ENCODE measurements at regions not wholly inside any gene's neighbourhood (a gene's known extent, or its start where the extent isn't known, plus 50 kb on each side); places are given as distances from the start of the nearest gene placed in this dataset.

DNA sequence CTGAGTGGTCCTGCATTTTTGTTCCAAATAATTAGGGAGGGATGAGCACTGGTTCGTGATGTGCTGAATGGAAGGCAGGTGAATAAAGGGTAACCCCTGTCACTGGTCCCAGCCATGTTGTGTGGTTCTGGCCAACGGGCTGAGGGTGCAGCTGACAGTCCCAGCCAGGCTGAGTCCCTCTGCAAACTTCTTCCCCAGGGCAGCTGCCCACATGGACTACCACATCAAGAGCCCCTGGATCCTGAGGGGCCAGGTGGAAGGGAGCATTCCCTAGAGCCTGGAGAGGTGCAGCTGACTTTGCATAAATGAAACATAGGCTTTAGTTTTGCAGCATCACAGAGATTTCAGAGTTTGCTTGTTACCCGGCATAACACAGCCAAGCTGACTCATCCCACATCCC, 219.8 kb upstream of the MYT1L start:
- DNase-seq: no peak

DNA sequence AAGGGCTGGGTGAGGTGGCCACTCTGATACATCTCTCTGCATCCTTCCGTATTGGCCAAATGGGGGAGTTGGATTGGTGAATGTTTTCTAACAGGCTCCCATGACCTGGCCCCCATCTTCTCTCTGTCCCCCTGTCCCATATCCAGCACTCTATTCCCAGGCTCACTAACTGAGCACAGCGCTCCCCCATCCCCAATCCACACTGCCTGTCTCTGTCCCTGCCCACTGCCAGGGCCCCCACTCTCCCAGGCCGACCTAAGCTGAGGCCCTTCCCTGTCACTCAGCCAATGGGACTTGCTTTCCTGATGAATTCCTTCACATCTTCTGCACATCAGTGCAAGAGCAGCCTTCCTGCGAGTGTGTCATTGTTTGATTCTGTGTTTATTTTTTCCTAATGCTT, 216.8 kb upstream of the MYT1L start:
- no peak for DNase-seq

DNA sequence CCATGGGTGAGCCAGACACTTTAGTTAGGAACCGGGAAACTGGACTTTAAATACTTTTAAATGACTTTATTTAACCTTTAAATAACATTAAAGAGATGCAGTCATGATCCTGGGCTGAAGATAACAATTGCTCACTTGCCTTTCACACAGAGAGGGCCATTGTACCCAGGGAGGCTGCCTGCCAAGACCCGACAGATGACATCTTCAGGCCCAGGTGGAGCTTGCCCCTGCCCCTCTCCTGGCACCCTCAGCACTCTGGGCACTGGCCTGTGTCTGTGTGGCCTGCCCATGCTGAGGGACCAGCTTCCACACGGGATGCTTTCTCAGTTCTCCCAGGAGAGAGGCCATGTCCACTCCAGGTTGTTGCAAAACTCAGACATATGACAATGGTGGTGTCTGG, 216.4 kb upstream of the MYT1L start:
- DNase-seq: no peak

DNA sequence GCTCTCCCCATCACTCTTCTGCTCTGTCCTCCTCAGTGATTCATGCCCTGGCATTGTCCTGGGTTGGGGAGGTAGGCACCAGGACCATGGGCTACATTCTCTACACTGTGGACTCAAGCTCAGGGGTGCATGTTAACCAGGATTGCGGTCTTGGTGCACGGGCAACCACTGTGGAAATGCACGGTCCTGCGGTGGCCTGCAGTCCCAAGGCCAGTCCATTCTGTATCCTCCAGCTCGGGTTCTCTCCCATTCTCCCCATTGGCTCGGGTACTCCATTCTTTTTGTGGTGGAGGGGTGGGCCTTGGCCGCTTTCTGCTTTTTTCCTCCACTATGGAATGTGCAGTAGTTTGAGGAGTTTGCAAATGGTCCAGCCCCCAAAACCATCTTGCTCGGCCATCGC, 215.0 kb upstream of the MYT1L start:
- DNase-seq: no peak

DNA sequence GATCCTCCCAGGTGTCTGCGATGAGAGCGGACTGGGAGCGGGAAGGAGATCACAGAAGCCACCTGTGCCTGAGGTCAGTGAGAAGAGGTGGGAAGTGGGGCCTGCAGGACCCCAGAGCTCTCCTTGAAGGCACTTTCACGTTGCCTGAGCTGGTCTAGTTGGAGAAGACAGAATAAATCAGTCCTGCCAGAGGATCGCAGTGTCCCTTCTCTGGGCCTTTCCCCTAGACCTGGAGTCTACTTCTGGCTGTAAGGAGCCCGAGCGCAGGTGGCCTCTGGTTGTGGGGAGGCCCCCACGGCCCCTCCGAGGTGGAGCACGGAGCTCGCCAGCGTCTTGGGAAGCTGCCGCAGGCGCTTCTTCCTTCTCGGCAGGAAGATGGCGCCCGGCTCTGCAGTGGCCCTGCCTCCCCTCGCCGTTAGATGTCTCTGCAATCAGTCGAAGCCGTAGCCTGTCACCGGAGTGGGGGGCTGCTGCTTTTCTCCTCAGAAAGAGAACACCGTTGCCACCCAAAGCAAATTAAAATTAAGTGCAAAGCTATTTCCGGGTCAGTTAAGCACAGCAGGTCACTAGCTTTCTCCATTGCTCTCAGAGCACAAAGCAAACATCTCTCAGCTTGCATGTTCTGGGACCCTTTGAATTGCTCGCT, 212.0 kb upstream of the MYT1L start:
- no peak for DNase-seq

DNA sequence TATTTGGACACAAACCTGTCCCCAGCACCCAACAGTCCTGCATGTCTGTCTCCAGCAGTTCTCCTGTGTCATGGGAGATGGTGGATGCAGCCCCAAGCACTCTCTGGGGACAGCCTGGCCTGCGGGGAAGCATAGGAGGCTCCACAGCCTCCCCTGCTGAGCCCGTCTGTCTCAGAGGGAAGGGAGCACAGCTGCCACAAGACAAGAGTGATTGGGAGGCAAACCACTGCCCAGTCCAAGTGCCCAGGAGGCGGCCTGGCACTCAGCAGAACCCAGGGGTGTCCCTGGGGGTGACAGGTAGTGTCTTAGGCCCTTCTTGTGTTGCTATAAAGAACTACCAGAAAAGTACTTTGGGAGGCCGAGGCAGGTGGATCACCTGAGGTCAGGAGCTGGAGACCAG, 211.2 kb upstream of the MYT1L start:
- DNase-seq: no peak

DNA sequence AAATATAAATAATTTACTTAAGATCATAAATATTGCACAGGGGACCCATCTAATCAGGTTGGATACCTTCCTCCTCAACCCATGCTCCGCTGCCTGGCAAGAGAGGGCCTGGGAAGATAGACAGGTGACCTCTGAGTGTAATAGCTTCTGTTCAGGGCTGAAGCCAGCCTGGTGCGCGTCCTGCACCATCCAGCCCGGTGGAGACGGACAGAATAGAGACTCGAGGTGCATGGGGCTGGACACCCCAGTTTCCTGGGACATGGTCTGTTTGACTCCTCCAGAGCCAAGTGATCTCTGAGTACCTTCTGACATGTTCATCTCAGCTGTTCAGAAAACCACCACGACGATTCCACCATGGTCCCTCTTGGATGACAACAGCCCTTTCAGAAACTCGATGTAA, 209.3 kb upstream of the MYT1L start:
- DNase-seq: no peak

DNA sequence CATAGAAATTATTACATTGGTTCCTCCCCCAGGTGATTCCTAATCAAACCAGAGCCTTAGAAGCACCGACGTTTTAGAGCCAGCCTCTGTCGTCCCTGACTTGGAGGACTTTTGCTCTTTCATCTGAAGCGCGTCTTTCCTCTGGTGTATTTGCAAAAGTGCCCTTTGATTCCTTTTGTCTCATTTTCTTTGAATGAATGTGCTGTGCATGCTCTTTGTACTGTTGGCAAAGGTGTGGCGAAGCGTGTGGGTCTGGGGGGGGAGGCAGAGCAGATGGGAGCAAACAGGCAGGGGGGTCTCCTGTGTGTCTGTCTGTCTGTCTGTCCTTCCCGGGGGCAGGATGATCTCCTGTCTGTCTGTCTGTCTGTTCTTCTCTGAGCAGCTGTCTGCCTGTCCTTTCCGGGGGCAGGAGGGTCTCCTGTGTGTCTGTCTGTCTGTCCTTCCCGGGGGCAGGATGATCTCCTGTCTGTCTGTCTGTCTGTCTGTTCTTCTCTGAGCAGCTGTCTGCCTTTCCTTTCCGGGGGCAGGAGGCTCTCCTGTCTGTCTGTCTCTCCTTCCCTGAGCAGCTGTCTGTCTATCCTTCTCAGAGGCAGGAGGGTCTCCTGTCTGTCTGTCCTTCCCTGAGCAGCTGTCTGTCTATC, 205.5 kb upstream of the MYT1L start:
- no peak for DNase-seq

DNA sequence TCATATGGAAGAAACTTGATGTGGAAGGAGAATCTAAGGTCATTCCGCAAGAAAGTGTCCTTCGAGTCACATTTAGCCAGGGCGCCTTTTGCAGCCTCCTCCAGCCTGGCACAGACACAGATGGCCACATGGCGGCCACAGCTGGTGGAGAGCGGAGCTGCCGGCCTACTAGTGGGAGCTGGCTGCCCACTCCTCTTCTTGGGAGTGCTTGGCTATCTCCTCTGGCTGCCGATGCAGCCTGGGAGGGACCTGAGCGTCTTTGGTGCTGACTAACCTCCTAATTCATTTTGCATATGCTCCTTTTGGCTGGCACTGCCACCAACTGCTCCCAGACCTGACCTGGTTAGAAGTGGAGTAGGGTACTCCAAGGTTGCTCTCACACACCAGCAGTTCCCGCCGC, 199.3 kb upstream of the MYT1L start:
- DNase-seq: no peak

DNA sequence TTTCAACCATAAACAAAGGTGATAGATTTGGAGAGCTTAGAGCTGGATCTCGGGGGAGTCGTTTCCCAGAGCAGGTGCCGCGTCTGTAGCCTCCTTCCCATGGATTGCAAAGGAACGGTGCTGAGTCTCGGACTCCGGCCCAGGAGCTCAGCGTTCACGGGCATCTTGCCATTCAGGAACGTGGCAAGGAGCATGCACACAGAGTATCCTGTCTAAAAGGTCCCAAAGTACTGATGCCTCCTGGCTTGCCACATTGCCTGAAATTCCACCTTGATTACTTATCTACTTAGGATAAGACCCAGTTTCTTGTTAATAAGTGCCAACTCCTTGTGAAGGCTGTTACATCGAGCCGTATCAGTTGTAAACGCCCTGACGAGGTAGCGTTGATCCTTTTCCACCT, 197.8 kb upstream of the MYT1L start:
- DNase-seq: no peak

DNA sequence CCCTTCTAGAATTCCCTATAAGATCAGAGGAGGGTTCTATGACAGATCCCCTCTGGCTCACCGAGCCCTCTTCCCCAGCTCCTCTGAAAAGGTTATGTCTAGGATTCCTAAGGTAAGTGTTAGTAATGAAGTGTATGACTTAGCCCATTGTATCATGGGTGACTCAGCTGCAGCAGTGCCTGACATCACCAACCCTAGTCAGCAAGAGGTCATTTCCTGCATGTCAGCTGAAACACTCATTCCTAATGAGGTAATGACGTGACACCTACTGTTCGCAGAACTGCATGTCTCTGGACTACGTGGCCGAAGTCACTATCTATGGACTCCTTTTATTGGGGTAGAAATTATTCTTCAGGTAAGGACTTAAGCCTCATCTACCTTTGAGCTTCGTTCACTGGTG, 196.1 kb upstream of the MYT1L start:
- no peak for DNase-seq

DNA sequence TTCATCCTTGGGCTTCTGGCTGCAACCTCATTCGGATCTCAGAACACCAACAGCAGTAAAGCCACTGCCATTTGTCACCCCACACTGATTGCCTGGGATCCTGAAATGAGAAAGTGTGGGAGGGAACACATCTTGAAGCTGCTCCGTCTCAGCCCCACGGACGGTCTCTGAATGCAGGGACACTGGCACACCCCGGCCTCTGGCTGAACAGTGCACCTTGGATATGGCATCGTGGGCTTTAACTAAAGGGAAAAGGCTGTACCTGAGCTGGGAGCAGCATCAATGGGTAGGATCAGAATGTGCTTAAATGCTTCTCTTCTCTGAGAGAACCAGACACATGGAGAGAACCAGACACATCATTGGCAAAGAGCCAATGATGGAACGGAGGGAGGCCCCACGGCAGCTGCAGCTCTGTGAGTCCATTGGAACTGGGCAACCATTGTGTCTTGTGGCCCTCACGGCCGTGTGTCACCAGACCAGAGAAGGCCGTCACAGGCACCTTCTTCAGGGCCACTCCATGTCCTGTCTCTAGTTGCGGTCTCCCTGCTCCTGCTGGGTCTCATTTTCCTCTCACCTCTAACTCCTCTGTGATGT, 193.4 kb upstream of the MYT1L start:
- DNase-seq: no peak

DNA sequence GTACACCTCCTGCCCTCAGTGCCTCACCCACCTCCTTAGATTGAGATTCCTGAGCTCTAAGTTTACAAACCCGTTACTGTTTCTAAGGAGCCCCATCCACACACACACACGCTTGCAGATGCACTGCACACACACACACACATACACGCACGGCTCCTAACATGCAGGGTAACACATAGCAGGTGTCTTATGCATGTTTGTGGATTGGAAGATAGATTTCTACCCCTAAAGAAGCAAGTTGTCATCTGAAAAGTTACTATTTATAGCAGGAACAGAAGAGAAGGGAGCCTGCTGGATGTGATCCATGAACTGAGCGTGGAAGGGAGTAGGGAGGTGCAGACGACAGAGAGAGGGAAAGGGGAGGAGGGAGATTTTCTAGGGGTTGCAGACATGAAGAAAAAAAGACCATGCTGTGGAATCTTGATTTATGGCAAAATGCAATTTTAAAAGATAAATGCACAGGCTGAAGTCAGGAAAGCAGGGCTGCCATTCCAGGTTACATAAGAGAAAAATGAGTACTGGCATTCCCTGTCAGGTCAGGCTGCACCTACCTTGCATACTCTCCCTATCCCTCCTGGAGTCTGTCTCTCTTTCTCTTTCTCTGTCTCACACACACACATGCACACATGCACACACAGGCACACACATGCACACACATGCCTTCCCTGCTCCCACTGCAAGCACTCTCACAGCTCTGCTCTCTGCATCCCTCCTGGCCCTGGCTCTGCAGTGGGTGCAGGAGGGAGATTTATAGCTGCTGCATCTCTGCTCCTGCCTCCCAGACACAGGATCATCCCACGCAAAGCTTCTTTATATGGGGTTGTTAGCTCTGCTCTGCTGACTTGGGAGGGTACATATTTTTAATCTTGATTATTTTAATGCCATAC, 192.6 kb upstream of the MYT1L start:
- no peak for DNase-seq

DNA sequence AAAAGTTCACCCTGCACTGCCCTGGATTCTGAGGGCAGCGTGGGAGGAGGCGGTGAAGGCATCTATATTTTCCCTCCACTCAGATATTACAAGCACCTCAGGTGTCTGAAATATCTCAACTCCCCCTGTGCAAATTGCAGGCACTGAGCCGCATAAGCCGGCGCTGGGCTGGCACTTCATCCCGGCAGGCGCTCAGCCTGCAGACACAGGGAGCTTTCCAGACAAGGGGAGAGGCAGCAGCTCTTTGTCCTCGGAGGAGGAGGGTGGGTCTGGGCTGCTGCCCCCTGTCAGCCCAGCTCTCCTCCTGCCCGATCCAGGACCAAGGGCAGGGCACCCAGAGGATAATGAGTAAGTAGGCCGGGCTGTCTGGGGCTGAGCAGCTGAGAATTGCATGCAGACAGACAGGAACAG, 189.3 kb upstream of the MYT1L start:
- DNase-seq: no peak

DNA sequence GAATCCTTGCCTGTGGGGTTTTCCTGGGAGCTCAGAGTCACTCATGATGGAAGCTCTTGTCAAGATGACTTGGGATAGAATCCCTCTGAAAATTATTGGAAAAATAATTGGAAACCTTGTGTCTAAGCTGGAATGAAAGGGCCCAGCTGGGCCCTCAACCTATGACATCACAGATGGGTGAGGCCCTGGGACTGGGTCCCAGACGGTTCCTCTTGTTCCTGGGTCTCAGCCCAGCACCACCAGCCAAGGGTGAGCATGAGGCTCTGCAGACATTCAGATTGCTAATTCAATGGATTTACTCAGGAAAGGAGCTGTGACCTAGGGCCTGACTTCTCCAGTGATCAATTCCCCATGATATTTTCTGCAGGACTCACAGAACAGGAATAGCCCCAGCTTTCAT, 188.3 kb upstream of the MYT1L start:
- DNase-seq: no peak

DNA sequence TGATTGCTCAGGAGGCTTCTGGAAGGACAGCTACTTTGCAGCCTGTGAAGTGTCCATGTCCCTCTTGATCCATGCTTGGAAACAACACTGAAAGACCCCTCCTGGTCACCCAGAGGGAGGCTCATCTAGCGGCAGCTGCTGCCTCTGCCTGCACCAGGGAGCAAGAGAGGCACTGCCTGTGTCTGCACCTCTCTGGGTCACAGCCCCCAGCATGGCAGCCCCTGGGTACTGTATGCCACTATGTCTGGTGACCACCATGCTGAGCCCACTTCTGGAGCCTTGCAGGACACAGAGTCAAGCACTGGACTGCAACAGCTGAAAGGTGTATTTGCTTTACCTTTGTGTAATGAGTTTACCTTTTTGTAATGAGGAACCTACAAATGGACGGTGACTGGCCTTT, 186.3 kb upstream of the MYT1L start:
- DNase-seq: no peak

DNA sequence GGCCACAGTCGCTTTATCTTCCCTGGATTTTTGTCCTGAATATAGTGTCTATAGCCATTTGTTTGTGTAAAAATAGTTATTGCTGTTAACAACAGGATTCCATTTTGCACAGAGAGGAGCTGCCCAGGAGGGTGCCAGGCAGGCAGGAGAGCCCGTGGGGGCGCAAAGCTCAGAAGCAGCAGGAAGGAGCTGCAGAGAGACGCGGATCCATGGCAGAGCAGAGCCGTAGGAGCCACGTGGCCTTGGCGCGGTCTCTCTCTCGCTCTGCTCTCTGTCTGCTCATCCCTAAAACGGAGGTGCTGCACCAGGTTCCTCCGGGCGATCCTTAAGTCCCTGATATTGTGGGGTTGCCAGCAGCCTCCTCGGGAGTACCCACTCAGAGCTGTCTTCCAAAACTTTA, 185.3 kb upstream of the MYT1L start:
- DNase-seq: no peak

DNA sequence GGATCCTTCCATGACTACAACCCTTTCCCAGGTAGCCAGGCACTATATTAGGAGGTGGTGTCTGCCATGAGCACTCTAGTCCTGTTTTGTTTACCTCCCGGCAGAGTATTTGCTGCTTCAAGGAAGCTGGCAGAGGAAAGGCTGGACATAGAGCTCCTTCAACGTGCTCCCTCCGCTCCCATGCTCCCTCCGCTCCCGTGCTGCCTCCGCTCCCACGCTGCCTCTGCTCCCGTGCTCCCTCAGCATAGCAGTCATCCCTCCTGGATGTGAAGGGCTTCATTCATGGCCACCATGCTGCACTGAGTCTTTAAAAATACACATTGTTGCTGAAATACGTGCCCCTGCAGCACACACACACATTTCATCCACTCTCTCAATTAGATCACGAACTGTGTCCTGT, 181.9 kb upstream of the MYT1L start:
- DNase-seq: no peak

DNA sequence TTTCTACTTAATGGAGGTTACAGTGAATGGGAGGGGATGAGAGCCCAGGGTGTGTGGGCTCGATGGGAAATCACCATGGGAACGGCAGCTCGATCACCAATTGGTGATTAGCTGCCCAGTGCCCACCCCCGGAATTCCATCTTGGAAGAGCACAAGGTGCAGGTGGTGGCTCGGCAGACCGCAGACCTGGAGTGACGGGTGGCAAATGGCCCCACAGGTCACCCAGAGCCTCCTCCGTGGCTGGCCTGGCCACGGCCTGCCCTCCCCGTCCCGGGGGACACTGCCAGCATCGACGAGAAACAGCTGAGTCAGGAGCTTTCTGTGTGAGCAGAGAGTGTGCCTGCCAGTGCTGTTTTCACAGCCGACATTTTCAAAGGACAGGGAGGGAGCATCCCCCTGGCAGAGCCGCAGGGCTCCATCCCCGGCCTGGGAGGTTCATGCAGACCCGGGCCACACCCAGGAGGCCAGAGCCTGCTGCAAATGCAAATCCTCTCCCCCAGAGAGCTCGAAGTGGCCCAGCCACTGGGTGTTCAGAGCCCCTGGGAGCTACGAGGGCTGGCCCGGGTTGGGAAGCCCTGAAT, 176.4 kb upstream of the MYT1L start:
- no peak for DNase-seq

DNA sequence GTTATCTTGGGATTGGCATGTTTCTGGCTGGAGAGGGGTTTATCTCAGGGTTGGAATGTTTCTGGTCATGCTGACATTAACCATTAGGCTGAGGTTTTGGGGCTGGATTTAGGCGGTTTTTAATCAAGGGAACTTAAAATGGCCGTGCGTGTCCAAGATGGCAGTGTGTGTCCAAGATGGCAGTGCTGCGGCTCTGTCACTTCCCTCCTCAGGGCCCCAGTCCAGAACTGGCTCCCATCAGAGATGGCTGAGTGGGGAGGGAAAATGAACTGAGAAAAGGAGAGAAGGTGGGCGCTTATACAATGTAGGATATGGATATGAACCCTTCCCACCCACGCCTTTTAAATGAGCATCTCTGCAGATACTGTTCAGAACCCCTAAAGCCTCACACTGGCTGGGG, 175.5 kb upstream of the MYT1L start:
- DNase-seq: no peak

DNA sequence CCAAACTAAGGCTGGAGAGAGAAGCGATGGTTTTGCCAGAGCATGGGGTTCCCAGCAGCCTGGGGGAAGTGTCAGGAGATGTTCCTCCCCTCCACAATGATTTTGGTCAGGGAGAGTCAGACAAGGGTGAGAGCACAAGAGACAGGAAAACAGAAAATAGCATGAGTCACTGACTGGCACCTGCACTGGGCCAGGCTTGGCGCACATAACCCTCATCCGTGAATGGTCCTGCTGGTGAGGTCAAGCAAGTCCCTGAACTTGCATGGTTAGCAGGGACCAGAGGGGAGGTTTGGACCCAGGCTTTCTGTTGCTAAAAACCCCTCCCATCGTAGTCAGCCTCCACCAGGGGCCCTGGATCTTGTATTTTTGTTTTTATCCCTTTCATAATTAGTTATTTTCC, 174.5 kb upstream of the MYT1L start:
- DNase-seq: no peak

DNA sequence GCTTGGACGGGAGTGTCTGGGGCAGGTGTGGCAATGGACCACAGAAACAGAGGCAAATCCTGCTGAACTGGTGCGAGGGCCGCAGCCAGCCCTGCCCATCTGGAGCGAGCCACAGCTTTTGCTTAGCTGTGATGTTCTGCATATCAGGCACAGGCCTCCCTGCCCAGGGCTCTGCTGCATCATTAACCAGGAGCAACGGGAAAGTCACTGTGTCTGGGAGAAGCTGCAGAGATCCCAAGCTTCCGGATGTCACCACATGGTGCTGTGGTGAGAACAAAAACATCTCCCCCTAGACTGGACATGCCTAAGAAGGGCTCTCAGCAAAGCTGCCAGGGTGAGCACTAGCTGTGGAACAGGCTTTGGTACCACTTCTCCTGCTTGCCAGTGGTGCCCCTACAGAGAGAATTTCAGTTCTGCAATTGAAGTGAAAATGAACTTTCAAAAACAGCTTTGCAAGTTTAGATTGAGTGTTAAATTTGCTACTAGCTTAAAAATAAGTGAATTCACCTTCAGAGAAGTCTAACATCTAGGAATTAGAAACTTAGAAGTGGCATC, 172.9 kb upstream of the MYT1L start:
- no peak for DNase-seq

DNA sequence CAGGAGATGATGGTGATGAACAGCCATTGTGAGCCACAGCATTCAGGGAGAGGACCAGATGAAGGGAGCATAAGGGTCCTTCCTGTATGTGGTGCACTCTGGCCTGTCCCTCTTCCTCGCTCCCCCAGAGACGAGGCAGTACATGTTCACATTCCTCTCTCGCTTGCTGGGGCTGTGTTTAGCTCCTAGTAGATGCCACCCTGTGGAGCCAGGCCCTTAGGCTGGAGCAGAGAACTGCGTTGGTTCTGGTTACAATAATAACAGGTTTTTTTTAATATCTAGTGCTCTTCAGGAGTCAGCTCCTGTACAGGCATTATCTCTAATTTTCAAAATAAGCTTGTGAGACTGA, 171.1 kb upstream of the MYT1L start:
- no peak for DNase-seq
